Subcutaneous abdominal adipose tissue (tissue), 5 donors: ENCODE measurements at regions not wholly inside any gene's neighbourhood (a gene's known extent, or its start where the extent isn't known, plus 50 kb on each side); places are given as distances from the start of the nearest gene placed in this dataset.
"Not testable (repeated sequence)": the region's sequence is repeated elsewhere in the genome, so short reads cannot be mapped to it uniquely, and the experiment has no call there.

Experiments
- H3K27ac ChIP-seq: one replicate; pipeline ENCODE4 v1.7.0; 2013; ENCODE audit warnings: low read depth, mild to moderate bottlenecking, inconsistent platforms, low read length, moderate library complexity
- H3K27me3 ChIP-seq, 5 donors: one replicate each; pipeline ENCODE4 v1.7.0; 2013; ENCODE audit warnings: low read length in 5 of 5, inconsistent platforms in 1 of 5; ENCODE audit not compliant: control insufficient read depth in 5 of 5, insufficient read depth in 4 of 5
- H3K36me3 ChIP-seq, 5 donors: one replicate each; pipeline ENCODE4 v1.7.0; 2013; ENCODE audit warnings: low read length in 5 of 5; ENCODE audit not compliant: control insufficient read depth in 5 of 5, insufficient read depth in 5 of 5
- H3K4me1 ChIP-seq, 5 donors: one replicate each; pipeline ENCODE4 v1.7.0; 2013; ENCODE audit warnings: low read length in 5 of 5, mild to moderate bottlenecking in 3 of 5, moderate library complexity in 1 of 5; ENCODE audit not compliant: control insufficient read depth in 5 of 5, insufficient read depth in 5 of 5
- H3K4me3 ChIP-seq, 5 donors: one replicate each; pipeline ENCODE4 v1.7.0; 2013; ENCODE audit warnings: low read length in 5 of 5, low read depth in 1 of 5
- H3K9ac ChIP-seq, 5 donors: one replicate each; pipeline ENCODE4 v1.7.0; 2013; ENCODE audit warnings: low read length in 5 of 5, mild to moderate bottlenecking in 4 of 5, moderate library complexity in 3 of 5
- H3K9me3 ChIP-seq, 5 donors: one replicate each; pipeline ENCODE4 v1.7.0; 2013; ENCODE audit warnings: low read length in 5 of 5; ENCODE audit not compliant: control insufficient read depth in 5 of 5
- donor health status: healthy.
- donor health status: healthy.
- donor health status: healthy.
- donor health status: healthy.
- donor health status: healthy.

GRCh38 chr17:53016085-53016484 is 806.6 kb upstream of the KIF2B start:
- Histone ChIP-seq H3K27ac (no peak overlapping the region), H3K4me3 (no peak overlapping the region), H3K9me3 (peaks cover 0 to 3% (median 0%) of the 10 kb centered on the region in 5 donors), H3K4me1 (no peaks in the 10 kb centered on the region), H3K9ac (no peak overlapping the region), H3K36me3 (no peaks in the 10 kb centered on the region), H3K27me3 (no peaks in the 10 kb centered on the region)

DNA sequence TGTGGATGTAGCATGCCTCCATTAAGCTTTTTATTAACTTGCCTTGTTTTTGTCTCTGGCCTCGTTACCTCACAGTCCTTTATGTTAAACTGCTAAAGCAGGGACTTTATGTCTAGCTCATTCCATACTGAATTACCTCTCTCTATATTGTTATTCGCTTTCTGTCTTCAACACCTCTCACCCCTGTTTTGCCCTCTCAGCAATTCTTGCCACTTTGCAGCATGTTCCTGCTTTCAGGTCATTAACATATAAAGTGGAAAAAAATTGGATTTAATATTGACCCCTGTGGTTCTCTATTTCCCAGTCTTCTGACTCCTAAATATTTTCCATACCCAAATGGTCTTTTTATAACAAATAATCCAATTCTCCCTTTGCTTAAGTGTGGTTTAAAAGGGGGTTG is 810.4 kb upstream of the KIF2B start:
- H3K4me1 ChIP-seq: no peaks in the 10 kb centered on the region
- no peaks in the 10 kb centered on the region for H3K36me3 ChIP-seq
- no peak overlapping the region for H3K27ac ChIP-seq
- no peak overlapping the region for H3K9ac ChIP-seq
- H3K9me3 ChIP-seq: no peaks in the 10 kb centered on the region
- H3K27me3 ChIP-seq: no peaks in the 10 kb centered on the region
- H3K4me3 ChIP-seq: no peak overlapping the region

- no peaks in the 10 kb centered on the region for H3K27me3 ChIP-seq
- no peak overlapping the region for H3K9ac ChIP-seq
- no peaks in the 10 kb centered on the region for H3K4me1 ChIP-seq
- no peaks in the 10 kb centered on the region for H3K9me3 ChIP-seq
- no peak overlapping the region for H3K4me3 ChIP-seq
- H3K36me3 ChIP-seq: no peaks in the 10 kb centered on the region
- H3K27ac ChIP-seq: no peak overlapping the region
These were observed 816.7 kb upstream of the KIF2B start for GRCh38 chr17:53006006-53006405.

DNA sequence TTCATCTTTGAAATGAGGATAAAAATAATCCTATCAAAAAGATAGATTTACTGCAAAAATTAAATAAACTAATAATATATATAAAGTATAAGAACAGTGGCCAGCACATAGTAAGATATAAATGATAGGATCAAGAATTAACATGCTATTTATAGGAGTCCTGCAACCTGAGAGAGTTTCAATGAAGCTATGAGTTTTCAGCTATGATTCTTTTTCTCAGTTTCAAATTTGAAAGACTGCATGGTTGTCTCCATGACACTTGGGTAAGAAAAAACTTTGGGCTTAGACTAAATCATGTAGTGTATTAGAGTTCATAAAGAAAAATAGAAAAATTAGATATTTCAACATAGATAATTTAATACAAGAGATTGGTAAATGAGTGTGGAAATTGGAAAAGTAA is 817.8 kb upstream of the KIF2B start:
- no peak overlapping the region for H3K9ac ChIP-seq
- H3K36me3 ChIP-seq: no peaks in the 10 kb centered on the region
- H3K4me1 ChIP-seq: no peaks in the 10 kb centered on the region

GRCh38 chr17:52995881-52996280 is 826.8 kb upstream of the KIF2B start:
- H3K9ac ChIP-seq: no peak overlapping the region
- H3K36me3 ChIP-seq: no peaks in the 10 kb centered on the region
- no peaks in the 10 kb centered on the region for H3K27me3 ChIP-seq
- H3K27ac ChIP-seq: no peak overlapping the region
- no peak overlapping the region for H3K4me3 ChIP-seq
- no peaks in the 10 kb centered on the region for H3K4me1 ChIP-seq
- no peaks in the 10 kb centered on the region for H3K9me3 ChIP-seq

More for the DNA sequence above, 817.8 kb upstream of the KIF2B start:
- Histone ChIP-seq H3K27ac (no peak overlapping the region), H3K27me3 (no peaks in the 10 kb centered on the region), H3K9me3 (no peaks in the 10 kb centered on the region), H3K4me3 (no peak overlapping the region)

DNA sequence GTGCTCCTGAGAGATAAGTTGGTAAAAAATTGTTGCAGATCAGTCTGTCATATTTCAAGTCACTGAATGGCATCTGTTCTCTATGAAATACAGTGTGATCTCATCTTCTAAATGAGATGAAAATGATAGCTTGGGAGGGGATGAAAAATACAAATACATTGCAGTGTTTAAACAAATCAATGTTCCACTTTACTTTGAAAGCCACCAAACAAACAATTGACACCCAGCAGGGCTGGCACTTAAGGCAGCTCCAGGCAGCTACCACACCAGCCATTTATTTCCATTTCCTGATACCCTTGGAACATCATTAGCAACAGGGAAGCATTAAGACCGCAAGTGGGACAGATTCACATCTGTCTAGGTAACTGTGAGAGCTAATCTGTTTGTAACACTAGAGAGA is 827.6 kb upstream of the KIF2B start:
- H3K9ac ChIP-seq: no peak overlapping the region
- H3K9me3 ChIP-seq: no peaks in the 10 kb centered on the region
- no peaks in the 10 kb centered on the region for H3K27me3 ChIP-seq
- no peak overlapping the region for H3K4me3 ChIP-seq
- no peaks in the 10 kb centered on the region for H3K4me1 ChIP-seq
- no peak overlapping the region for H3K27ac ChIP-seq
- no peaks in the 10 kb centered on the region for H3K36me3 ChIP-seq

DNA sequence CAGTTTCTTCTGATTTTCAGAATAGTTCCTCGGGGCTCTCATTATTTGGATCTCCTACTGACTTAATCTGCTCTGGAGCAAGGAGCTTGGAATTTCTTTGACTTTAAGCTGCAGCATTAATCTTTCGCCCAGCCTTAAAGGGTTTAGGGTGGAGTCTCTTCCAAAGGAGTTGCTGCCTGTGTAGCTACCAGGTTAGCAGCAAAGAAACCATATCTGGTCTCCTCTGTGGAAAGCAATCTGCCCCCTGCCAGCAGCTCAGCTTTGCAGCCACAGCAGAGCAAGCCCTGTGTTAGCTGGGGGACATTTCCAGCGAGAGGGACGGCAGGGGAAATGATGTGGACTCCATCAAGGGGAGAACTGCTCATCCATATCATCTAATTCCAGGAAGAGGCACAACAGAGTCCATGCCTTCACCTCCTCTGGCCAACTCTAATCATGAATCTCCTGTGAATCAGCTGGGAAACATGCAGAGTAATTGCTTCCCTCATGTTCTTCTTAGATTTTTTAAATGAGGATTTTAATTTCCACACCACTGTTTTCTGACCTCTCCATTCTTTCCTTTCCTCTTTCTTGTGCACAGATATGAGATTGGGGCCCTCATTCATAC is 827.6 kb upstream of the CA10 start:
- H3K4me3 ChIP-seq: no peak overlapping the region
- H3K4me1 ChIP-seq: no peaks in the 10 kb centered on the region
- peaks cover 0 to 2% (median 0%) of the 10 kb centered on the region in 5 donors for H3K27me3 ChIP-seq
- no peak overlapping the region for H3K27ac ChIP-seq
- peaks cover 0 to 2% (median 0%) of the 10 kb centered on the region in 5 donors for H3K9me3 ChIP-seq
- H3K9ac ChIP-seq: no peak overlapping the region
- no peaks in the 10 kb centered on the region for H3K36me3 ChIP-seq

DNA sequence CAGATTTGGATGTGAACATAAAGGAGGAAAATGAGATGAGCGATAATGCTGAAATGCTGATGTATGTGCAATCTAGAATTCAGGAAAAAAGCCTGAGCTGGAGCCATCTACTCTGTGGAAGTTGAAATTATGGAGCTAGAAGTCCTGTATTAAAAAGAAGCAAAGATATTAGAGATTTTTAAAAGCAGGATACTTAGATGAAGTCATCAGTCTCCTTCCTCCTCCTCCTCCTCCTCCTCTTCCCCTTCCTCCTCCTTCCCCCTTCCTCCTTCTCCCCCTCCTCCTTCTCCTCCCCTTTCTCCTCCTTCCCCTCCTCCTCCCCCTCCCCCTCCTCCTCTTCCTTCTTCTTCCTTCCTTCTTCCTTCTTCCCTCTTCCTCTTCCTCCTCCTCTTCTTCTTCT is 823.8 kb upstream of the CA10 start:
- H3K27me3 ChIP-seq: peaks cover 0 to 2% (median 0%) of the 10 kb centered on the region in 5 donors
- H3K36me3 ChIP-seq: no peaks in the 10 kb centered on the region
- H3K9me3 ChIP-seq: peaks cover 0 to 2% (median 0%) of the 10 kb centered on the region in 5 donors
- no peak overlapping the region for H3K27ac ChIP-seq
- no peaks in the 10 kb centered on the region for H3K4me1 ChIP-seq
- H3K9ac ChIP-seq: no peak overlapping the region
- H3K4me3 ChIP-seq: no peak overlapping the region

DNA sequence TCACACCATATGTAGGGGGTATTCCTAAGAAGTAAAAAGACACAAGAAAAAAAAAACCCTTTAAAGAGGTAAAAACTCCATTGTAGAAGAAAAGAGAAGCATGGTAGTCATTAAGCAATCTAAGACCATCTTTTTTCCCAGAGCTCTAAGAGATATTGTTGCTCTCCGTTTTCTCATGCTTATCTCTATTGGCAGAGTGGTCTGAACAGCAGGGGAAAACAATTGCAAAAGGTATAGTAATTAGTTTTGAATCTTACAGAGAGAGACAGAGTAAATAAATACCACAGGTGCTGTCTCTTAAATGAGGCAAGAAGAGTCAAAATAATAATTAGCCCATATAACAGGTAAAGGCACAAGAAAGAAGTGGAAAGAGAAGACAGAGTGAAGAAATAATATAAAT is 821.4 kb upstream of the CA10 start:
- no peak overlapping the region for H3K27ac ChIP-seq
- no peaks in the 10 kb centered on the region for H3K36me3 ChIP-seq
- H3K4me3 ChIP-seq: no peak overlapping the region
- no peaks in the 10 kb centered on the region for H3K4me1 ChIP-seq
- H3K27me3 ChIP-seq: peaks cover 0 to 2% (median 0%) of the 10 kb centered on the region in 5 donors
- no peak overlapping the region for H3K9ac ChIP-seq
- peaks cover 0 to 2% (median 0%) of the 10 kb centered on the region in 5 donors for H3K9me3 ChIP-seq

DNA sequence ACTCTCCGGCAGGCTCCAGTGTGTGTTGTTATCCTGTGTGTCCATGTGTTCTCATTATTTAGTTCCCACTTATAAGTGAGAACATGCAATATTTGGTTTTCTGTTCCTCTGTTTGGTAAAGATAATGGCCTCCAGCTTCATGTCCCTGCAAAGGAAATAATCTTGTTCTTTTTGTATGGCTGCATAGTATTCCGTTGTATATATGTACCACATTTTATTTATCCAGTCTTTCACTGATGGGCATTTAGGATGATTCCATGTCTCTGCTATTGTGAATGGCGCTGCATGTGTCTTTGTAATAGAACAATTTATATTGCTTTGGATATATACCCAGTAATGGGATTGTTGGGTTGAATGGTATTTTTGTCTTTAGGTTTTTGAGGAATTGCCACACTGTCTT is 807.3 kb upstream of the CA10 start:
- Histone ChIP-seq H3K9me3 (no peaks in the 10 kb centered on the region), H3K27ac (no peak overlapping the region), H3K4me3 (no peak overlapping the region), H3K27me3 (no peaks in the 10 kb centered on the region), H3K4me1 (no peaks in the 10 kb centered on the region), H3K9ac (no peak overlapping the region), H3K36me3 (no peaks in the 10 kb centered on the region)

DNA sequence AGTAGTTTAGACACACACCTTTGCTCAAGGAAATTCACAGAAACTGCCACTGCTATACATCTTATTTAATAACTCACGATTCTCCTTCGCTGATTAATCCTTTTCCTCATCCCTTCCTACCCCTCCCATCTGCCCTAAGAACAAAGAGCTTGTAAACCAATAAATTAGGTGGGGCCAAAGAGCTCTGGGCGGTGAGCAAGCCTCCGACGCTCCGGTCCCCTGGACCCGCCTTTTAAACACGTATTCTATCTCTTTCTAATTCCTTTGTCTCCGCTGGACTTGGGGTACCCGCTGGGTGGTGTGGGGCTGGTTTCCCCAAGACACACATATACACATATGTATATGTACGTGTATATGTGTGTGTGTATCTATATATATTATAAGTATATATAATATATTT is 803.2 kb upstream of the CA10 start:
- H3K36me3 ChIP-seq, H3K27ac ChIP-seq, H3K27me3 ChIP-seq, H3K4me1 ChIP-seq, H3K9me3 ChIP-seq, H3K4me3 ChIP-seq, H3K9ac ChIP-seq: not testable (repeated sequence)
